ENCODE measurements at regions not wholly inside any gene's neighbourhood (a gene's known extent, or its start where the extent isn't known, plus 50 kb on each side); places are given as distances from the start of the nearest gene placed in this dataset.
"Not testable (repeated sequence)": the region's sequence is repeated elsewhere in the genome, so short reads cannot be mapped to it uniquely, and the experiment has no call there.

DNA sequence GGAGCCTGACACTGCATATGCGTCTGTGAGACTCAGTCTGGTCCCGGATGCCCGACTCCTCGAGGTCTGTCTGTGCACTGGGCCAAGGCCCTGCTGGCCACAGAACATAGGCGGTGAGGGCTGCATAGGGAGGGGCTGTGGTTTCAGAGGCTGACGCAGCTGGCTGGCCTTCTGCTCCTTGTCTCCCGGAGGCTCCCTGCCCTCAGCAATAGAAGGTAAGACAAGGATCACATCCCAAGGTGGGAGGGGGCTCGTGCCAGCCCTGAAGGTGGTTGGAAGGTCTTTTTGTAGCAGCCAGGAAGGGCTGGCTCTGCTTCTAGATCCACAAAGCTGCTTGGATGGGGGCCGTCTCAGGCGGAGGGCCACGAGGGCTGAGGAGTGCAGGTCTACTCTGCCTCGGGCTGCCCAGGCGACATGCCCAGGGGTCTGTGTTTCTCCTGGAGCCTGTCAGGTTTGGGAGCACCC is 239.8 kb upstream of the SULF2 start:
- intact Hi-C loops (cut with DNase I), result no loop called here
- DNase-seq (peak; percentile 69 to 73), ATAC-seq (peak in 1 of 4 donors; percentile 38)
- H3K4me1 ChIP-seq, result no peaks in the 10 kb centered on the region
- 43 to 44% (median 43%) methylated on average over 13 of the region's 13 CpGs for WGBS, 3 donors
- no peak overlapping the region for H3K4me3 ChIP-seq
- no peaks in the 10 kb centered on the region for H3K9me3 ChIP-seq
- H3K27me3 ChIP-seq (ENCODE audit: insufficient read depth in 3 of 3, low read length in 2 of 3), result peaks cover 0 to 3% (median 0%) of the 10 kb centered on the region in 3 donors
- H3K36me3 ChIP-seq (ENCODE audit: insufficient read depth in 1 of 2, low read depth in 1 of 2), result no peaks in the 10 kb centered on the region
- TF ChIP-seq CTCF (IDR thresholded peaks at IDR 0.05), result no peak
- no peak overlapping the region for H3K27ac ChIP-seq

GRCh38 chr20:48024539-48024938 is 239.3 kb upstream of the SULF2 start:
- ATAC-seq (no peak), DNase-seq (no peak)
- Histone ChIP-seq H3K4me1 (no peaks in the 10 kb centered on the region), H3K27ac (no peak overlapping the region), H3K36me3 (ENCODE audit: insufficient read depth in 1 of 2, low read depth in 1 of 2) (no peaks in the 10 kb centered on the region), H3K27me3 (ENCODE audit: insufficient read depth in 3 of 3, low read length in 2 of 3) (peaks cover 0 to 3% (median 0%) of the 10 kb centered on the region in 3 donors), H3K9me3 (no peaks in the 10 kb centered on the region), H3K4me3 (no peak overlapping the region)
- intact Hi-C loops (cut with DNase I), result no loop called here
- no peak for TF ChIP-seq CTCF (IDR thresholded peaks at IDR 0.05)
- WGBS, 3 donors, result 72 to 78% (median 73%) methylated on average over 3 of the region's 3 CpGs

DNA sequence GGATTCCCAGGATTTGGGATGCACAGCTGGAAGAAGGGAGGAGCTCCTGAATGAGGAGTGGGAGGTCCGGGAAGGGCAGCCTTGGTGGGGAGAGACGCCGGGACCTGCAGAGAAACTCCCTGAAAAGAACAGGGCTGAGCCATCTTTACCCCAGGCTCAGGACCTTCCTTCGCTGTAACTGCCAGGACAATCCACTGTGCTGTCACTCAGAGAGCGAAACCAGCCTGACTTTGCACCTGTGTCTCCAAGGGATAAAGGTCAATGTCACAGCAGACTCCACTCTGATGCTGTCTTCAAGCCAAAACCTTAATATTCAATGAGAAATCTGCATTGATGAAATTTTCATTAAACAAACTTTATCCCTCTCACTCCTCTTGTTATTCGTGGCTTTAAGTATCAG is 235.4 kb upstream of the SULF2 start:
- intact Hi-C loops (cut with DNase I); ATAC-seq: not testable (repeated sequence)

GRCh38 chr20:48019940-48020339 is 234.7 kb upstream of the SULF2 start:
- Histone ChIP-seq H3K36me3 (ENCODE audit: insufficient read depth in 1 of 2, low read depth in 1 of 2) (no peaks in the 10 kb centered on the region), H3K27ac (no peak overlapping the region), H3K4me1 (no peaks in the 10 kb centered on the region), H3K9me3 (no peaks in the 10 kb centered on the region), H3K4me3 (no peak overlapping the region), H3K27me3 (ENCODE audit: insufficient read depth in 3 of 3, low read length in 2 of 3) (peaks cover 0 to 3% (median 0%) of the 10 kb centered on the region in 3 donors)
- DNase-seq (no peak), ATAC-seq (no peak)
- intact Hi-C loops (cut with DNase I), result no loop called here
- 64 to 72% (median 70%) methylated on average over 6 of the region's 6 CpGs for WGBS, 3 donors
- no peak for TF ChIP-seq CTCF (IDR thresholded peaks at IDR 0.05)

More for the DNA sequence above, 235.4 kb upstream of the SULF2 start:
- not testable (repeated sequence) for H3K4me3 ChIP-seq; H3K4me1 ChIP-seq; H3K9me3 ChIP-seq; H3K36me3 ChIP-seq (ENCODE audit: insufficient read depth in 1 of 2, low read depth in 1 of 2); H3K27ac ChIP-seq; H3K27me3 ChIP-seq (ENCODE audit: insufficient read depth in 3 of 3, low read length in 2 of 3); DNase-seq
- 59 to 65% (median 62%) methylated on average over 6 of the region's 6 CpGs for WGBS, 3 donors

GRCh38 chr20:48019496-48019895 is 234.2 kb upstream of the SULF2 start:
- no peaks in the 10 kb centered on the region for H3K36me3 ChIP-seq (ENCODE audit: insufficient read depth in 1 of 2, low read depth in 1 of 2)
- intact Hi-C loops (cut with DNase I), result no loop called here
- 74 to 88% (median 80%) methylated on average over 4 of the region's 4 CpGs for WGBS, 3 donors
- H3K9me3 ChIP-seq, result no peaks in the 10 kb centered on the region
- H3K27me3 ChIP-seq (ENCODE audit: insufficient read depth in 3 of 3, low read length in 2 of 3), result peaks cover 0 to 3% (median 0%) of the 10 kb centered on the region in 3 donors
- no peak overlapping the region for H3K4me3 ChIP-seq
- H3K27ac ChIP-seq, result no peak overlapping the region
- no peak for DNase-seq
- TF ChIP-seq CTCF (IDR thresholded peaks at IDR 0.05), result no peak
- ATAC-seq, result no peak
- no peaks in the 10 kb centered on the region for H3K4me1 ChIP-seq

DNA sequence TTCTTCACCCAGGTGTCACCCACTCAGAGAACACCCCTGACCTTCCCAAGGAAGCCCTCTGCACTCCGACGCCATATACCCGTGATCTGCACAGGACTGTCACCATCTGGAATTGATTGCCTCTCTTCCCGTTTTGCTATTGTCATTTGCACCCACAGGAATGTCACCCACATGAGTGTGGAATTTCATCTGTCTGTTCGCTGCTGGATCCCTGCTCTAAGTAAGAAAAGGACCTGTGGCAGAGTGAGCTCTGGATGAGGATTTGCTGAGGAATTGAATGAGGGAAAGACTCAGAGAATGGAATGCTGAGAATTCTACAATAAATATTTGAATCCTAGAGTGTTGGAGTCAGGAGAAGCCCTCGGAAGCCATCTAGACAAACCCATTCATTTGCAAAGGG is 233.6 kb upstream of the SULF2 start:
- ATAC-seq; H3K27ac ChIP-seq; DNase-seq; intact Hi-C loops (cut with DNase I); H3K36me3 ChIP-seq (ENCODE audit: insufficient read depth in 1 of 2, low read depth in 1 of 2); H3K9me3 ChIP-seq; H3K27me3 ChIP-seq (ENCODE audit: insufficient read depth in 3 of 3, low read length in 2 of 3); H3K4me3 ChIP-seq; H3K4me1 ChIP-seq: not testable (repeated sequence)
- WGBS, 3 donors, result 52 to 61% (median 57%) methylated on average over 6 of the region's 6 CpGs
